Fibroblast of lung (primary cell): ENCODE measurements at regions not wholly inside any gene's neighbourhood (a gene's known extent, or its start where the extent isn't known, plus 50 kb on each side); places are given as distances from the start of the nearest gene placed in this dataset.
"Not testable (repeated sequence)": the region's sequence is repeated elsewhere in the genome, so short reads cannot be mapped to it uniquely, and the experiment has no call there.

Experiments
- DNase-seq, 2 donors: peaks; one replicate each; pipeline versions ENCODE4 v3.0.0 to v3.0.0-alpha.2; 2010; ENCODE audit warnings: low read depth in 2 of 2
- H2AFZ ChIP-seq: 2 replicates; pipeline ENCODE4 v1.5.1; 2012; ENCODE audit warnings: low read length, control low read depth, inconsistent platforms
- H3K27ac ChIP-seq: 2 replicates; pipeline ENCODE4 v1.5.1; 2011; ENCODE audit warnings: low read length, control low read depth; ENCODE audit not compliant: insufficient read depth
- H3K27me3 ChIP-seq: 2 replicates; pipeline ENCODE4 v1.5.1; 2011; ENCODE audit warnings: mild to moderate bottlenecking, low read length; ENCODE audit not compliant: control insufficient read depth, insufficient read depth
- H3K36me3 ChIP-seq: 2 replicates; pipeline ENCODE4 v1.5.1; 2011; ENCODE audit warnings: low read length; ENCODE audit not compliant: control insufficient read depth, insufficient read depth
- H3K4me1 ChIP-seq: 2 replicates; pipeline ENCODE4 v1.5.1; 2011; ENCODE audit warnings: low read length; ENCODE audit not compliant: control insufficient read depth, insufficient read depth; ENCODE audit errors: extremely low read depth
- H3K4me2 ChIP-seq: 2 replicates; pipeline ENCODE4 v1.5.1; 2011; ENCODE audit warnings: low read length, control low read depth; ENCODE audit not compliant: insufficient read depth; ENCODE audit errors: extremely low read depth
- H3K4me3 ChIP-seq, 4 experiments: fragments of 200-600 bp in 1 of 4; sonication (generic) in 1 of 4; replicated peaks in 1 of 4; 2 replicates each; pipeline ENCODE4 v1.5.1; 2011 to 2016; ENCODE audit warnings: low read length in 4 of 4, low read depth in 3 of 4, mild to moderate bottlenecking in 3 of 4, control low read depth in 2 of 4, inconsistent platforms in 1 of 4, mixed read lengths in 1 of 4; ENCODE audit not compliant: insufficient read depth in 1 of 4; ENCODE audit errors: control extremely low read depth in 1 of 4
- H3K79me2 ChIP-seq: 2 replicates; pipeline ENCODE4 v1.5.1; 2012; ENCODE audit warnings: mild to moderate bottlenecking, low read length, inconsistent platforms; ENCODE audit not compliant: control insufficient read depth, insufficient read depth
- H3K9ac ChIP-seq: 2 replicates; pipeline ENCODE4 v1.5.1; 2011; ENCODE audit warnings: mild to moderate bottlenecking, low read length, control low read depth; ENCODE audit not compliant: insufficient read depth
- H3K9me3 ChIP-seq: 2 replicates; pipeline ENCODE4 v1.5.1; 2012; ENCODE audit warnings: low read depth, low read length; ENCODE audit not compliant: control insufficient read depth, insufficient read depth
- H4K20me1 ChIP-seq: 2 replicates; pipeline ENCODE4 v1.5.1; 2011; ENCODE audit warnings: low read length; ENCODE audit not compliant: control insufficient read depth, insufficient read depth; ENCODE audit errors: extremely low read depth
- CTCF ChIP-seq, 2 donors: IDR thresholded peaks in 1 of 2; conservative IDR thresholded peaks in 1 of 2; 1 replicate in 1 of 2; 2 replicates in 1 of 2; pipeline ENCODE4 v1.5.1; 2011 to 2012; ENCODE audit warnings: low read length in 2 of 2, control low read depth in 1 of 2, inconsistent platforms in 1 of 2, low read depth in 1 of 2, mild to moderate bottlenecking in 1 of 2
- EZH2 ChIP-seq: IDR thresholded peaks from 2 replicates; pipeline ENCODE4 v1.5.1; 2012; ENCODE audit warnings: low read length, control low read depth, mild to moderate bottlenecking; ENCODE audit errors: missing control alignments

- H3K27ac ChIP-seq = peak overlapping the region; percentile 60
Observed at GRCh38 chr10:46786518-46787320, 124.5 kb upstream of the PTPN20 start.

GRCh38 chr10:46787321-46787615, 124.0 kb upstream of the PTPN20 start:
- no peak overlapping the region for H3K9ac ChIP-seq
- H3K27ac ChIP-seq = peak overlapping the region; percentile 60
- no peaks in the 10 kb centered on the region for H3K79me2 ChIP-seq
- H2AFZ ChIP-seq = peak overlapping the region; percentile 43
- no peaks in the 10 kb centered on the region for H4K20me1 ChIP-seq
- no peaks in the 10 kb centered on the region for H3K27me3 ChIP-seq
- H3K4me2 ChIP-seq = peak overlapping the region; percentile 69
- peak overlapping the region; percentile 48 to 79 (median 70) for H3K4me3 ChIP-seq
- H3K9me3 ChIP-seq = no peaks in the 10 kb centered on the region
- TF ChIP-seq CTCF (conservative IDR thresholded peaks at IDR 0.05 in 1 of 2, IDR thresholded peaks at IDR 0.05 in 1 of 2; ENCODE audit: low read depth in 1 of 2, low read length in 2 of 2) = peak in 1 of 2 donors; percentile 25
- TF ChIP-seq EZH2 = no peak
- no peaks in the 10 kb centered on the region for H3K4me1 ChIP-seq
- peak; percentile 70 to 73 for DNase-seq
- H3K36me3 ChIP-seq = no peaks in the 10 kb centered on the region

More at GRCh38 chr10:46786518-46787320, 124.5 kb upstream of the PTPN20 start:
- Histone ChIP-seq H3K4me2 (peak overlapping the region; percentile 69), H2AFZ (peak overlapping the region; percentile 94), H3K9ac (peak overlapping the region; percentile 35), H3K4me3 (peak overlapping the region; percentile 48 to 79 (median 70))
- not testable (repeated sequence) for H3K79me2 ChIP-seq, H3K4me1 ChIP-seq, H3K9me3 ChIP-seq, H4K20me1 ChIP-seq, H3K36me3 ChIP-seq, H3K27me3 ChIP-seq
- peak; percentile 53 to 67 for DNase-seq

- H2AFZ ChIP-seq, H3K4me3 ChIP-seq, H3K27me3 ChIP-seq, H3K36me3 ChIP-seq, H3K4me1 ChIP-seq, H3K9me3 ChIP-seq, DNase-seq, H4K20me1 ChIP-seq, H3K9ac ChIP-seq, H3K79me2 ChIP-seq, H3K27ac ChIP-seq, H3K4me2 ChIP-seq: not testable (repeated sequence)
Observed at GRCh38 chr10:46792657-46793357, 118.4 kb upstream of the PTPN20 start.

- DNase-seq, H3K4me1 ChIP-seq, H3K79me2 ChIP-seq, H2AFZ ChIP-seq, H3K9me3 ChIP-seq, H3K4me3 ChIP-seq, H3K36me3 ChIP-seq, H3K27me3 ChIP-seq, H3K27ac ChIP-seq, H4K20me1 ChIP-seq, H3K9ac ChIP-seq, H3K4me2 ChIP-seq: not testable (repeated sequence)
Observed at GRCh38 chr10:46796351-46796750, 114.9 kb upstream of the PTPN20 start.

GRCh38 chr10:46802010-46802409, 109.2 kb upstream of the PTPN20 start:
- H3K27ac ChIP-seq, H3K27me3 ChIP-seq, DNase-seq, H3K79me2 ChIP-seq, H4K20me1 ChIP-seq, H3K4me1 ChIP-seq, H3K4me2 ChIP-seq, H3K9me3 ChIP-seq, H3K36me3 ChIP-seq, H3K4me3 ChIP-seq, H3K9ac ChIP-seq, H2AFZ ChIP-seq: not testable (repeated sequence)

GRCh38 chr10:46803082-46803481, 108.1 kb upstream of the PTPN20 start:
- not testable (repeated sequence) for H3K79me2 ChIP-seq, H3K27me3 ChIP-seq, H3K9ac ChIP-seq, DNase-seq, H3K4me3 ChIP-seq, H3K36me3 ChIP-seq, H3K9me3 ChIP-seq, H3K4me2 ChIP-seq, H3K27ac ChIP-seq, H2AFZ ChIP-seq, H3K4me1 ChIP-seq, H4K20me1 ChIP-seq
